ENCODE measurements at regions not wholly inside any gene's neighbourhood (a gene's known extent, or its start where the extent isn't known, plus 50 kb on each side); places are given as distances from the start of the nearest gene placed in this dataset.

DNA sequence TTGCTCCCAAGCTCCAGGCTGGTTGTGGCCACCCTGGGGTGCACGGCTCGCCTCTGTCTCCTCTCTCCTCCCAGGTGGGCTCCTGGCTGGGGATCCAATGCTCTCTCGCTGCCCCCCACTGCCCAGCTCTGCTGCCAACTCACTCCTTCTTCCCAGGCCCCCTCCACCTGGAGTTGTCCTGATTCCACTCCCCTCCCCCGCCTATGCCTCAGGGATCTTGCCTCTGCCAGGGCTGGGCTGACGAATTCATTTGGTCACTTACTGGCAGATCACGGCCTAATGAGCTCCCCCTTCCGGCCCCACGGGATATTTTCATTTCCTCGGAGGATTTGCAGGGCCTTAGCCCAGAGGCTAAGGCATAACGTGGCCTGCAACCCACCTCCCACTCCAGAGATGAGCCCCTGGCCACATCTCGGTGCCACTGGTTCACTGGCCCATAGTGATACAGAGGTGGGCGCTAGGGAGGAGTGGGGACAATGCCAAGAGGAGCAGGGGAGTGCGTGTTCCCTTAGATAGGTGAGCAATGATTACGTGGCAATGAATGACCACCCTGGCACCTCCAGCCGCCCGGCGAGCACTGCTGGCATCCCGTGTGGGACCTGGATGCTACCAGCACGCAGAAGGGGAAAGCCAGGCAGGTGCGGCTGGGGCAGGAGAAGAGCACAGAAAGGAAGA, 344.6 kb upstream of the SHH start:
- peak in 1 of 2 donors; percentile 13 for DNase-seq

DNA sequence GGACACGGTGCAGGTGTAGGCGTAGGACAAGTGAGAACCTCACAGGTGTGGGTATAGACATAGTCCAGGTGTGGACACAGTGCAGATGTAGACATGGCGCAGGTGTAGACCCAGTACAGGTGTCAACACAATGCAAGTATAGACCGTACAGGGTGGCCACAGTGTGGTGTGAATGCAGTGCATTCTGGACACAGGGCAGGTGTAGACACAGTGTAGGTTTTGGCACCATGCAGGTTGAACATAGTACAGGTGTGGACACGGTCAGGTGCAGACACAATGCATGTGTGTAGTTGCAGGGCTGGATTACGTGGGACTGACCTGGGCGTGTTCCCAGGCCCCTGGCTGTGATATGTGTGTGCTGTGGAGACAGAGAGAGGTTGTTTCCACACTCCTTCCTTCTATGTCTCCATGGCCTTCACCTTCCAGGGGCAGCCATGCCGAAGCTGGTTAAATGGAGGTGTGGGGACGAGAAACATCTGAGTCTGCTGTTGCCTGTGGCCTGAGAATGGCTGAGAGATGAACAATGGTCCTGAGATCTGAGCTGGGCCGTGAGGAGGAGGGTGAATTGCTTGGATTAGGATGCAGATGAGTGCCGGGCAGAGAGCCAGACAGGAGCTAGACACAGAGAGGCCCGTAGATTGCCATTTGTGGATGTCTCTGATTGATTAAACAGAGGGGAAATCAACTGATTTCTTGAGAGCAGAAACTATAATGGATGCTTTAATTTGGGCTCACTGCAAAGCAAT, 343.9 kb upstream of the SHH start:
- no peak for DNase-seq

DNA sequence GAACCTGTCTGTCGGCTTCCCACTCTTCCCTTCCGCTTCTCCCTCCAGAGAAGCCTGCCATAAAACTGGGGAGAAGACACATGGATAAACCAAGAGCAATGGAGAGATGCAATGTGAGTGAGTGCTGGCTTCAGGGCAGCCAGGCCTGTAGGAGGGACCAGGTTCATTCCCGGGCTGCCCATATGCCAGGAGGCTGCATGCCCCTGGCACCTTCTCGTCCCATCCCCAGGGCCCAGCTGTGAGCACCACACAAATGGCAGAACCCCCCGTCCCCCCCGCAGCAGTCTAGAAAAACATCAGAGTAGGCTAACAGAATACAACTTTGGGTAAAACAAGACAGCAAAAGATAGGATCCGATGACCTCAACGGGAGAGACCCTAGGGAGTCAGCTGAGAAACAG, 341.3 kb upstream of the SHH start:
- DNase-seq = no peak

DNA sequence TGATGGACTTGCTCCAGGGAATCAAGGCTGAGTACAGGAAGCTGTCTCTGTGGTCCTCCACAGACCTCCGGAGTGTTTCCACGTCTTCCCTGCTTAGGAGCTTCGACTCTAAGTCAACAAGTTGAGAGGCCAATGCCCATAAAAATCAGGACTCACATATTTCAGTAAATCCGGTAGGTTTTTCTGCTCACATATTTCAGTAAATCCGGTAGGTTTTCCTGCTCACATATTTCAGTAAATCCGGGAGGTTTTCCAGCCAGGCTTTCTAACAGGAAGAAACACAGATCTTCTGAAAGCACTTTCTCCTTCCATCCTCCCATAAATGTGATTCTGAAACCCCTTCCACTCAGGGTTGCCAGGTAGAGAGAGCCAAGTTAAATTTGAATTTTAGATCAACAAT, 340.1 kb upstream of the SHH start:
- no peak for DNase-seq

DNA sequence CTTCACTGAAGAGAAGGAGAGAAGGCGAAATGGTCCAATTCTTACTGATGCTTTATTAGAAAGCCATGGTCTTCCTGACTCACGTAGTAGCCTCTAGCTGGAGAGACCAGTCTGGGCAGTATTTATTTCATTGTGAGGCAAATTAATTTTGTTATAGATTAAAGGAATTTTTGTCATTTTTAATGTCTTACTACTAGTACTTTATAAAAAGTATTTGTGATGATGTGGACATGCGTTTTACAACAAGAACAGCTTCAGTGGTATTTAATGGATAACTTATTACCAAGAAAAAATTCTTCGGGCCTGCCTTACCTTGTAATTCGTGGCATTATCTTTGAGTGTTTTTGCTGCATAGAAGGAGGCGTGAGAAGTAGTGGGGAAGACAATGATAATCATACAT, 339.4 kb upstream of the SHH start:
- DNase-seq = no peak

DNA sequence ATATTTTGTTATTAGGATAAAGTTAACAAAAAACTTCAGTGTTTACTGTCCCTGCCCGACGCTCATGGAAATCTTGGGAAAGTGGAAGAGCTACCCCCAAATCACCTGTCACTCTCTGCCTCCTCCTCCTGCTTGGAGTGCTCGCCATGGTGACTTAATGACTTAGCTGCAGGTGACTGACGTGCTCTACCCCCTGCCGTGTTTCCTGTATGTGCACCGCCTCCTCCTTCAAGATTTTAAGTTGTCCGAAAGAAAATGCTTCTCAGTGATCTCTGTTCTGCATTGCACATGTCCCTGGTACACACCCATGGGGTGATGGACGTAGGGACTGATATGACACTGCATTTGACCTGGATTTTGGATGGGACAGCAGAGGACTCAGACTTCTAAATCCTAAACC, 338.8 kb upstream of the SHH start:
- no peak for DNase-seq

DNA sequence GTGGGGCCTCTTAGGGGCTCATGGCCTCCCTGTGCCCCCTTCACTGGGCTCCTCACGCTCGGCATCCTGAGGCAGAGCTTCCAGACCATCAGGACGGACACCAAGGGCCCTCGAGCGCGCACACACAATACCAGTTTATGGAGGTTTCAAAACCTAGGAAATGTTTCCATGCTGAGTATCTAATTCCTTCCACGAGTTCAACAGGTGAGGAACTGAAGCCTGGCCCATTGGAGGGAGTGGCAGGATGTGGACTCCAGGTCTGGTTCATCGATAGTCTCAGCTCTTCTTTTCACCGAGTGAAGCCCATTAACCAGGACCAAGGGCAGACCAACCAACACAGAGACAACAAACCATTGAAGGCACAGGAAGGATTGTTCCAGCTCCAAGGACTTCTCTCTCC, 336.7 kb upstream of the SHH start:
- DNase-seq = no peak

DNA sequence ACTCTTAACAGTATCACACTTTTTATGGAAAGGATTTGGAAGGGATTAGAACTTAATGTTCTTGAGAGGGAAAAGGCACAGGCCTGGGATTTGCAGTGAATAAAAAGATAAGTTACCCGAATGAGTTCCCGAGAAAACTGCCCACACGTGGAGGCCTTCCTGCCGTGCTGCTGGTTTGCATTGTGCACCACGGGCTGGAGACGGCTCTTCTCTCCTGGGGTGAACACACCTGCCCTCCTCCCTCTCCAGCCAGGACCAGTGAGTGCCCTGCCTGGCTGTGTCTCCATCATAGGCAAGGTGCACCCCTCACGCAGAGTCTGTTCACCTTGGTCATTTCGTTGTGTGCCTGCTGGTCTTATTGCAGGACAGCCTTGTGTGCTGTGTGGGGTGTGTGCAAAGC, 336.3 kb upstream of the SHH start:
- no peak for DNase-seq

DNA sequence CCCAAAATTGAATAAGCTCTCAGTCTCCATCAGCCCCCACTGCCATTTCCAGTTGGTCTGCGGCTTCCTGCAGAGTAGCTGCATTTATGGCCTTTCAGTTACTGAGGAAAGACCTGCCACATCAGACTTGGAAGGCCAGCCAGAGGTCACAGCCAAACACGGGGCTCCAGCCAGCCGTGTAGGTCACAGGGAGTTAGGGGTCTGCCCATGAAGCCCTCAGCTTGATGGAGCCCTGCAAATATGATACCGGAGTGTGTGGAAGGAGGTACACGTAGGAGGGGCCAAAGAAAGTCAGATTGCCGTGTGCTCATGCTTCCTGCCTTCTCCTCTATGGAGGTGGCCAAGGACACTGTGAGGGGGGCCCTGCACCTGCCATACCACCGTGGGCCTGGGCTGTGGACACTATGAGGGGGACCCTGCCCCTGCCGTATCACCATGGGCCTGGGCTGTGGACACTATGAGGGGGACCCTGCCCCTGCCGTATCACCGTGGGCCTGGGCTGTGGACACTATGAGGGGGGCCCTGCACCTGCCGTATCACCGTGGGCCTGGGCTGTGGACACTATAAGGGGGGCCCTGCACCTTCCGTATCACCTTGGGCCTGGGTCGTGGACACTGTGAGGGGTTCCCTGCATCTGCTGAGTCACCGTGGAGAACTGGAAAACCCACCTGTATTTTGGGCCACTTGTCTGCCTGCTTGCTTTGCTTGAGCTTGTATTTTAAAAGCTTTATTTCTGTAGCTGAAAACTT, 335.7 kb upstream of the SHH start:
- DNase-seq = no peak

DNA sequence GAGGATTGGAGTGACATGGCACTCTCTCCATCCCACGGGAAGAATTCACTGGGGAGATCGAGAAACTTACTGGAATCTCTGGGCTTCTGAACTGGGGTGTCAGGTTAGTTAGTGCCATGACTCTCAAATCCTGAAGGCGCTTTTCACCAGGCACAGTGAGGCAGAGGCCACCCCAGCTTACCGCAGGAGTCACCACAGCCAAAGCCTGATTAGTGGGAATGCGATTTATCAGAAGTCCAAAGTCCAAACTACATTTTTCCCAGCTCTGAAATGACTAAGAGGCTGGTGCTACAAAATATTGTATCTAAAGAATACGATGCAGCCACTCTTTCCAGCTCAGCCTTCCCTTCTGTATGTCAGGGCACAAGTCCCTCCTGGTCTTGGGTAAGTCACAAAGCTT, 334.8 kb upstream of the SHH start:
- DNase-seq = no peak

DNA sequence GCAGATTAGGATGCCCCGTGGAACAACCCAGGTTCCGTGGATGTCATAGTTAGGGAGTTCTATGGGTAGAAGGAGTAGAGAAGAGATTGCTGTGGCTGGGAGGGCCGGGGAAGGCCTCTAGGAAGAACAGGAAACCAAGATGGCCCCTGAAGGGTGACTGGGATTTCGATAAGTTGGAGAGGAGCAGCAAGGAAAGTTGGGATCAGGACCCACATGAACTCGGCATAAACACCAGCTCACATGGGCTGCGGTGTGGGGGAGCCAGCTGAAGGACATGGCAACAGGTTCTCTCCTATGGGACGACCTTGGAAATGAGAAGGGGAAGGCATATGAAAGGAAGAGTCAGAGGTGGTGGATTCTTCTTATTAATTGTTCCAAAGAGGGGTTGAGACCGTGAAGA, 333.7 kb upstream of the SHH start:
- no peak for DNase-seq

DNA sequence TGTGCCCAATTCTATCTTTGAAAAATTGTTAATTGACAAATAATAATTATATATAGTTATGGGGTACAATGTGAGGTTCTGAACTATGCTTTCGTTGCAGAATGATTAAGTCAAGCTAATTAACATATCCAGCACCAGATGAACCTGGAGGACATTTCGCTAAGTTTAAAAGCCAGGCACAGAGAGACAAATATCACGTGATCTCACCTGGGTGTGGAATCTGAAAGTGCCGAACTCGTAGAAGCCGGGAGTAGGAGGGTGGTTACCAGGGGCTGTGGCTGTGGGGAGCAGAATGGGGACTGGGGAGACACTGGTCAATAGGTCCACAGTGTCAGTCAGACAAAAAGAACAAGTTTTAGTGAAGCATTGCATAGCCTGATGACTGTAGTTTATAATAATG, 332.9 kb upstream of the SHH start:
- no peak for DNase-seq

DNA sequence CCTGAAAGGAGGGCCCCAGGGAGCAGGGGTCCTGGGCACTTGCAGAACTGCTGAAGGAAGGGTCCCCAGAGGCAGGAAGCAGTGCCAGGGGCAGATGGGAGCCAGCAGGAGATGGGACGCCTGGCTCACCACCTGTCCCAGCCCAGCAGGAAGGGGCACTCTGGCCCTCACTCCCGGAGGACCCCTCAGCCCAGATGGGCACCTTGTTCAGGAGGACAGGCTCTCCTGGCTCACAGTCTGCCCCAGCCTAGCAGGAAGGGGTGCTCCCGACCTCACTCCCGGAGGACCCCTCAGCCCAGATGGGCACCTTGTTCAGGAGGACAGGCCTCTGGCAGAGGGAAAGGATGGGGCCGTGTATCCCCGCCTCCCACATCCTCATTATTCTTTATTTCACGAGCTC, 331.4 kb upstream of the SHH start:
- DNase-seq = no peak

DNA sequence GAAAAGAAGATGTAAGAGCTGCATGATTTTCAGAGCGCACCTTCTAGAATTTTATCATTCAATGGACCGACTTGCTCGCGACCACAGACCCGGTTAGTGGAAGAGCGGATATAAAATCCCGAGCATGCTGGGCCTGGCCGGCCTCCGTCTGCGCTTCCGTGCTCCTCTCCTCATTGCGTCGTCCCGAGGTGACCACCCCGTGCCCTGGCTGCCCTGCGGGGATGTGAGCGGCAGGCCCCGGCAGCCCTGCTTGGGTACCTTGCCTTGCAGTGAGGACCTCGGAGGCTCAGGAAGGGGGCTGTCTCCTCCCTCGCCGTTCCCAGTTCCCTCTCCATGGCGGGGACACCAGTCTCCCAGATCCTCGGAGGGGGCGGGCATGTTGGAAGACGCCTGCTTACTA, 330.9 kb upstream of the SHH start:
- no peak for DNase-seq

DNA sequence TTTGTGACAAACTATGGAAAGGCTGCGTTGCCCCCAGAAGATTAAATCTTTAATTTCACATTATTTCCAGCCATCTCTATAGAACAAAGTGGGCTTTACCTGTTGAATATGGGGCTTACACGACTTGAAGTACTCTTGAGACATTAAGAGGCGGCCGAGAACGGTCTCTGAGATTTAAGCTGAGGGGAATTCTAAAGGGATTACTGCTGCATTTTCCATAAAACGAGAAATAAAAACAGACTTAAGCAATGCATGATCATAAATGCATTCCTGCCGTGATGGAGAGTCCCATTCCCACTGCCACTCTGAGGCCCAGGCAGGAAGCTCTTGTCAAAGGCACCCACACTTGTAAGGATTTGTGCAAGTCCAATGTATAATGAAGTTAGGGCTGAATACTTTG, 329.7 kb upstream of the SHH start:
- DNase-seq = no peak

DNA sequence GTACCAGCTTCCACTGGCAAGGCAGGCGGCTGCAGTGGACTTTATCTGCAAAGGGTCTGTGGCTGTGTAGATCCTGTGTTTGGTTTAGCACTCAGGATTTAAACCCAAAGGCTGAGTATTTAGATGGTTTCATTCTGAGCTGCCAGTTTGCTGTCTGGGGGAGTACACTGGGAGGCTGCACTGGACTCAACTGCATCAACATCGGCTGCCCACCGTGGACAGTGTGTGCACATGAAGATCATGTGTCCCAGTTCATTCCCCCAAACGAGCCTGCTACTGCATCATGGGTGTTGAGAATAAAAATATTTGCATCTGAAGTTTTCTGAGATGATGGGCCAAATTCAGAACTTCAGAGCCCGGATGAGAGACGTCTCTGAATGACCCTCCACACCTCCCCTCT, 328.6 kb upstream of the SHH start:
- no peak for DNase-seq

DNA sequence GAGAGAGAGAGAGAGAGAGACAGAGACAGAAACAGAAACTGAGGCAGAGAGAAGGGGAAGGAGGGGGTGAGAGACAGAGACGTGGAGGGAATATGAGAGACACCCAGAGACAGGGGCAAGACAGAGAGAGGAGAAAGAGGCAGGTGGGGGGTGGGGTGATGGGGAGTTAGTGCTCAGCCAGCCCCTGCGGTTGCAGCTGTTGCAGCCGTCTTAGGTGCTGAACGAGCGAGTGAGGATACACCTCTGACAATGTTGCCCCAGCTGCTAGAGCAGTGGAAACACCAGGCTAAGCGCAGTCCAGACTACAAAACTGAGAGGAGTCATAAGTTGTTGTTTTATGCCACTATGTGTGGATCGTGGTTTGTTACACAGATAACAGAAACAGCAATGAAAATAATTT, 328.2 kb upstream of the SHH start:
- no peak for DNase-seq

DNA sequence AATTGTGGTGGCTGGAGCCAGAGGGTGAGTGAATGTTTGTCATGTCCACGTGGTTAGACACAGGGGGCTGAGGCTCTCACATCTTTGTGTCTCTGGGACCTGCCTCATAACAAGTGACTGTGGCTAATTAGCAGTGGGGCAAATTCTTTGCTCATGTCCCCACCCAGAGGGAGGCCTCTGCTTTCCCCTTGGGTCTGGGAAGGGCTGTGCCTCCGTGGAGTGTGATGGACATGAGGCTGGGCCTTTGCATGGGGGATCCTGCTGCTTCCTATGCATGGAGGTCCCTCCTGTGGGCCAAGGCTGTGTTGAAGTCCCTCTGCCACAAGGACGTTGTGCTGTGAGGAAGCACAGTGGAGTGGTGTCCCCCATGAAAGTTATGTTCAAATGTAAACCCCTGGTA, 327.4 kb upstream of the SHH start:
- no peak for DNase-seq

DNA sequence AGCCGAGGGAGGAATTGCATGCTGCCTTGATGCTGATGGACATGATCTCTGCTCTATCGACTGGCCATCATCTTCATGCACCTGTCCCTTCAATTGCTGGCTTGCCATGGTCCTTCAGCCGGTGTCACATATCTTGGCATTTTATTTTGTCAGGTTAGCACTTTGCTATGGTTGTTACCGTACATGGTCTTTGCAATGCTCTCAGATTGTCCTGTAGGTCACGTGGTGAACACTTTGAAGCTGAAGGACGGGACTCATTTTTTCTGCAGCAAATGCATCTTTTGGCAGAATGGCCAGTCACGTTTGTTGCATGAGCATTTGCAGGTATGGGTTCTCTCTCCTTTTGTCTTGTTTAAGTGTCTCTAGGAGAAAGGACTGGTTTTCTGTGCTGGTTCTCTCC, 326.8 kb upstream of the SHH start:
- DNase-seq = no peak

DNA sequence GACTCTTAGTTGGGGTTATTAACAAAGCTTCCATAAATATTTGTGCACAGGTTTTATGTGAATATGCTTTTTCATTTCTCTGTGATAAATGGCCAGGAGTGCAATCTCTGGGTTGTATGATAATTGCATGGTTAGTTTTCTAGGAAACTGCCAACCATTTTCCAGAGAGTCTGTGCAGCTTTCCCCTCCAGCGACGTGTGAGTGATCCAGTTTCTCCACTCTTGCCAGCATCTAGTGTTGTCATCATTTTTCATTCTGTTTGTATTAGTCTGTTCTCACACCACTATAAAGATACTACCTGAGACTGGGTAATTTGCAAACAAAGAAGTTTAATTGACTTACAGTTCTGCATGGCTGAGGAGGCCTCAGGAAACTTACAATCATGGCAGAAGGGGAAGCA, 319.6 kb upstream of the SHH start:
- no peak for DNase-seq

DNA sequence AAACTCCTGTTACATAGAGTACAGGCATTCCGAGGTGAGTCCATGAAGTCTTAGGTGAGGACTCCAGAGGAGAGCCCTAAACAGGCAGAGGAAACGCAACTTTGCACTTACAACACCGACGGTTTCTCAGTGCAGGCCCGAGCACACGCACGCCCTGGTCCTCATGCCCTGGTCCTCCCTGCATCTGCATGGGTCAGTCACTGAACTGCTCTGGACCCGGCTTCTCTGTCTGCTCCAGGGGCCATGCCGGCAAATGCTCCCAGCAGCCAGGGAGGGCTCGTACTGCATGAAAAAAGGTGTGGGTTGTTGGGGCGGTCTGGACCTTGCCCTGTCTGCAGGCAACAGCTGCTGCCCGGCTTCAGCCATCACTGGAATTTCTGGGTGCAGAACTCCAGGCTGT, 317.3 kb upstream of the SHH start:
- no peak for DNase-seq

DNA sequence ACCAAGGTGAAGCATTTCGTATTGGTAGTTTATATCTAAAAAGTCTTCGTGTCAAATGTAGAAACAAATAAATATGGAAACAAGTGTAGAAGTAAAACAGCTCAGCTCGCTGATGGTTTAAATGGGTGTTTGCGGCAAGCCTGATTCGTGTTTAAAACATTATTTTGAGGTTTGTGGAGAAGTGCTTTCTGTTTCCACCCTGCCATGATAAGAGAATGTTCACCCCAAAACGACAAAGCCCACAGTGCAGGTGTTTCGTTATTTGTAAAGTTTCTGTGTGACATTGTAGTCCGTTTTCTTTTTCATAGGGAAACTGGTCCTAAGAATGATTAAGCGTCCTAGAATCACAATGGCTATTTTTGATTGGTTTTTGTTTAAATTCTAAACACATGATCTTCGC, 316.2 kb upstream of the SHH start:
- no peak for DNase-seq

Data from right lung (tissue), 2 donors.